ENCODE measurements at regions not wholly inside any gene's neighbourhood (a gene's known extent, or its start where the extent isn't known, plus 50 kb on each side); places are given as distances from the start of the nearest gene placed in this dataset.
A peak's percentile ranks its signal among the peaks of the same experiment; 100 is the strongest.

GRCh38 chr22:27105142-27106025, 448.0 kb downstream of the MIAT start:
- POLR2A ChIA-PET (ENCODE audit: partially characterized antibody) = no interaction called here
- Histone ChIP-seq H2BK5ac (ENCODE audit: low read depth, low read length) (no peak overlapping the region), H3K4me2 (ENCODE audit: insufficient read depth in 1 of 2, low read depth in 2 of 2, low read length in 2 of 2) (no peak overlapping the region), H2BK120ac (replicated peaks; ENCODE audit: low read depth, low read length) (no peak overlapping the region), H3K23ac (ENCODE audit: insufficient read length) (no peak overlapping the region), H4K5ac (ENCODE audit: insufficient read length, low read depth, low read length) (no peak overlapping the region), H3K14ac (ENCODE audit: insufficient read length) (no peak overlapping the region), H3K27ac (ENCODE audit: low read depth, low read length) (no peak overlapping the region), H4K91ac (replicated peaks; ENCODE audit: insufficient read length, low read length) (no peak overlapping the region), H2AK5ac (ENCODE audit: low read depth, low read length) (no peak overlapping the region), H3K79me2 (ENCODE audit: control insufficient read depth in 1 of 2, insufficient read depth in 2 of 2, low read length in 2 of 2) (no peaks in the 10 kb centered on the region), H2BK20ac (ENCODE audit: low read length) (no peak overlapping the region), H3K23me2 (ENCODE audit: low read depth, low read length) (peaks cover 15% of the 10 kb centered on the region; the same call in 1 of the 2 replicates), H3K9me3 (ENCODE audit: insufficient read depth in 2 of 2, low read depth in 1 of 2, low read length in 1 of 2) (no peaks in the 10 kb centered on the region), H3K36me3 (ENCODE audit: control insufficient read depth in 2 of 4, insufficient read depth in 4 of 4, low read length in 3 of 4) (no peaks in the 10 kb centered on the region), H3K27me3 (replicated peaks in 1 of 4; ENCODE audit: control insufficient read depth in 3 of 4, extremely low read depth in 1 of 4, insufficient read depth in 3 of 4, low read length in 3 of 4) (peaks cover 0 to 5% (median 1%) of the 10 kb centered on the region in 4 experiments; a peak in 2 of 7 replicates), H4K8ac (ENCODE audit: extremely low read depth, insufficient read depth, low read length) (no peak overlapping the region), H4K20me1 (replicated peaks in 1 of 2; ENCODE audit: control insufficient read depth in 1 of 2, insufficient read depth in 2 of 2, low read length in 2 of 2) (peaks cover 0 to 3% of the 10 kb centered on the region in 2 experiments), H3K18ac (ENCODE audit: extremely low read depth, low read length) (no peak overlapping the region), H2BK12ac (ENCODE audit: low read depth, low read length) (no peak overlapping the region), H3K56ac (replicated peaks; ENCODE audit: insufficient read length, low read depth, low read length) (peak overlapping the region; percentile 42), H2BK15ac (ENCODE audit: low read length) (no peak overlapping the region), H2AFZ (ENCODE audit: low read length) (no peak overlapping the region), H3K79me1 (ENCODE audit: low read depth, low read length) (no peaks in the 10 kb centered on the region), H3K9ac (replicated peaks in 1 of 4; ENCODE audit: extremely low read depth in 1 of 4, low read depth in 3 of 4, low read length in 3 of 4) (no peak overlapping the region), H3K4me1 (replicated peaks in 1 of 4; ENCODE audit: control insufficient read depth in 3 of 4, insufficient read depth in 4 of 4, low read length in 3 of 4) (peaks cover 3 to 9% (median 5%) of the 10 kb centered on the region in 4 experiments), H3K4me3 (ENCODE audit: extremely low read depth in 1 of 4, insufficient read depth in 2 of 4, low read depth in 3 of 4, low read length in 4 of 4) (no peak overlapping the region), H3K4ac (replicated peaks; ENCODE audit: insufficient read length, low read depth, low read length) (no peak overlapping the region)
- FAIRE-seq (no peak), DNase-seq (ENCODE audit: low read depth in 1 of 2, low spot score in 2 of 2) (no peak)
- CTCF ChIA-PET (ENCODE audit: partially characterized antibody) = no interaction called here
- WGBS, 2 experiments (ENCODE audit: extremely low coverage in 1 of 2, insufficient coverage in 1 of 2, insufficient read length in 1 of 2, insufficient replicate concordance in 2 of 2, low coverage in 1 of 2, low lambda C conversion rate in 2 of 2, missing lambda C conversion rate in 1 of 2) = 89% methylated on average over 11 of the region's 11 CpGs; no CpG with 5 or more reads in 1 of the 2 experiments
- TF ChIP-seq ZNF274 (IDR thresholded peaks at IDR 0.05; ENCODE audit: borderline replicate concordance, extremely low read depth, low read length) = no peak
- no peak for TF ChIP-seq SAP30 (IDR thresholded peaks at IDR 0.05; ENCODE audit: insufficient read depth, insufficient replicate concordance, low read length)
- no peak for TF ChIP-seq BCL11A (IDR thresholded peaks at IDR 0.05; ENCODE audit: low read depth in 2 of 2, low read length in 2 of 2)
- no peak for TF ChIP-seq SIN3A (conservative IDR thresholded peaks at IDR 0.05 in 1 of 2, IDR thresholded peaks at IDR 0.05 in 1 of 2; ENCODE audit: low read depth in 1 of 2, low read length in 2 of 2)
- TF ChIP-seq JUN (IDR thresholded peaks at IDR 0.05; ENCODE audit: low read depth, low read length) = no peak
- no peak for TF ChIP-seq CBX8 (IDR thresholded peaks at IDR 0.05; ENCODE audit: borderline replicate concordance, low read depth, low read length)
- no peak for TF ChIP-seq RFX5 (IDR thresholded peaks at IDR 0.05; ENCODE audit: borderline replicate concordance, low read depth, low read length)
- no peak for TF ChIP-seq RAD21 (IDR thresholded peaks at IDR 0.05 in 1 of 2, conservative IDR thresholded peaks at IDR 0.05 in 1 of 2; ENCODE audit: low read depth in 2 of 2, low read length in 2 of 2)
- no peak for TF ChIP-seq SP4 (IDR thresholded peaks at IDR 0.05; ENCODE audit: low read length)
- TF ChIP-seq BRCA1 (IDR thresholded peaks at IDR 0.05; ENCODE audit: low read depth, low read length) = no peak
- no peak for TF ChIP-seq RNF2 (IDR thresholded peaks at IDR 0.05; ENCODE audit: borderline replicate concordance, low read depth, low read length, missing control alignments, poor library complexity, severe bottlenecking)
- no peak for TF ChIP-seq CBX5 (IDR thresholded peaks at IDR 0.05; ENCODE audit: low read depth, low read length)

Data from H1 (cell line).